A549 (cell line): ENCODE measurements at regions not wholly inside any gene's neighbourhood (a gene's known extent, or its start where the extent isn't known, plus 50 kb on each side); places are given as distances from the start of the nearest gene placed in this dataset.

ENCODE experiments used
- ATAC-seq, 2 experiments: fragments of 200-7000 bp in 1 of 2; fragments of >200 bp in 1 of 2; cut with Nextera tagmentation in 1 of 2; cut with Tn5 transposase in 1 of 2; 3 replicates each; pipeline versions ENCODE4 v1.8.0 to v1.9.1; 2018 to 2020; ENCODE audit warnings: mild to moderate bottlenecking in 1 of 2, moderate library complexity in 1 of 2
- CTCF ChIA-PET: fragments of 300-600 bp; sonication (Branson Sonifier 250); formaldehyde crosslinking; extraction: SDS; loops from one replicate; lab custom pipeline; 2021; ENCODE audit warnings: antibody characterized with exemption, inconsistent platforms; lab: Yijun Ruan, JAX
- POLR2A ChIA-PET: fragments of 350-600 bp; formaldehyde crosslinking; extraction: SDS; loops from one replicate; lab custom pipeline; 2021; ENCODE audit warnings: antibody characterized with exemption, inconsistent platforms; lab: Yijun Ruan, JAX
- DNase-seq, 2 experiments: peaks; one replicate each; pipeline versions ENCODE4 v3.0.0 to v3.0.0-alpha.2; 2011 to 2016; ENCODE audit warnings: low read depth in 1 of 2, low spot score in 1 of 2
- FAIRE-seq: peaks from 2 replicates; lab custom pipeline; 2011; peaks lifted over from hg19 to GRCh38; lab: Jason Lieb, UNC
- H3K27ac ChIP-seq, 2 experiments: fragments of >200 bp; sonication (Bioruptor Twin); formaldehyde crosslinking; 3 replicates each; pipeline ENCODE4 v1.5.1; 2016 to 2017
- H3K4me1 ChIP-seq: fragments of >200 bp; sonication (Bioruptor Twin); formaldehyde crosslinking; 3 replicates; pipeline ENCODE4 v1.6.1; 2016
- H3K4me2 ChIP-seq: fragments of >200 bp; sonication (Bioruptor Twin); formaldehyde crosslinking; 3 replicates; pipeline ENCODE4 v1.6.1; 2016
- H3K4me3 ChIP-seq: fragments of >200 bp; sonication (Bioruptor Twin); formaldehyde crosslinking; 3 replicates; pipeline ENCODE4 v1.5.1; 2016
- H3K9me3 ChIP-seq: fragments of >200 bp; sonication (Bioruptor Twin); formaldehyde crosslinking; 3 replicates; pipeline ENCODE4 v1.6.1; 2016
- ATOH8 ChIP-seq: fragments of 250-450 bp; sonication (Bioruptor Pico); IDR thresholded peaks from 2 replicates; pipeline ENCODE4 v1.5.0; 2020; ENCODE audit warnings: low read depth, mild to moderate bottlenecking, moderate library complexity
- CBX2 ChIP-seq: fragments of 200-600 bp; sonication (generic); IDR thresholded peaks from 2 replicates; pipeline ENCODE4 v1.6.1; 2016; ENCODE audit warnings: low read depth, mild to moderate bottlenecking, borderline replicate concordance
- CHD4 ChIP-seq: fragments of 200-600 bp; sonication (generic); IDR thresholded peaks from 2 replicates; pipeline ENCODE4 v1.6.1; 2016; ENCODE audit warnings: antibody characterized with exemption, mild to moderate bottlenecking, borderline replicate concordance
- CTCF ChIP-seq: fragments of >200 bp; sonication (Bioruptor Twin); formaldehyde crosslinking; IDR thresholded peaks from 3 replicates; pipeline ENCODE4 v1.5.1; 2016
- E2F6 ChIP-seq: IDR thresholded peaks from 2 replicates; pipeline ENCODE4 v1.6.1; 2012; ENCODE audit warnings: low read depth, borderline replicate concordance
- ELK1 ChIP-seq: fragments of 150-350 bp; IDR thresholded peaks from 2 replicates; pipeline ENCODE4 v1.6.1; 2014; ENCODE audit warnings: low read depth, mild to moderate bottlenecking, low read length
- EP300 ChIP-seq, 2 experiments: fragments of >200 bp; sonication (Bioruptor Twin); formaldehyde crosslinking; IDR thresholded peaks; 2 replicates in 1 of 2; 3 replicates in 1 of 2; pipeline ENCODE4 v1.6.1; 2016 to 2017
- FOXS1 ChIP-seq: fragments of 250-450 bp; sonication (Bioruptor Pico); IDR thresholded peaks from 2 replicates; pipeline ENCODE4 v1.5.0; 2020; ENCODE audit warnings: mild to moderate bottlenecking, moderate library complexity
- HDAC2 ChIP-seq: fragments of 200-600 bp; sonication (generic); IDR thresholded peaks from 2 replicates; pipeline ENCODE4 v1.6.1; 2016
- HMGXB4 ChIP-seq: fragments of 250-450 bp; sonication (Bioruptor Pico); IDR thresholded peaks from 2 replicates; pipeline ENCODE4 v1.5.0; 2021; ENCODE audit warnings: mild to moderate bottlenecking, moderate library complexity, borderline replicate concordance
- HOXB13 ChIP-seq: fragments of 250-450 bp; sonication (Bioruptor Pico); IDR thresholded peaks from 2 replicates; pipeline ENCODE4 v1.5.0; 2020; ENCODE audit warnings: low read depth, mild to moderate bottlenecking, moderate library complexity
- HOXB5 ChIP-seq: fragments of 250-450 bp; sonication (Bioruptor Pico); IDR thresholded peaks from 2 replicates; pipeline ENCODE4 v1.5.0; 2020; ENCODE audit warnings: mild to moderate bottlenecking, moderate library complexity
- JUN ChIP-seq, 2 experiments: fragments of >200 bp; sonication (Bioruptor Twin); formaldehyde crosslinking; IDR thresholded peaks; 2 replicates in 1 of 2; 3 replicates in 1 of 2; pipeline ENCODE4 v1.6.1; 2016 to 2017
- KDM1A ChIP-seq: fragments of 200-600 bp; sonication (generic); IDR thresholded peaks from 2 replicates; pipeline ENCODE4 v1.6.1; 2016; ENCODE audit warnings: low read depth, mild to moderate bottlenecking
- MAZ ChIP-seq: fragments of 150-350 bp; IDR thresholded peaks from 2 replicates; pipeline ENCODE4 v1.6.1; 2014; ENCODE audit warnings: antibody characterized with exemption, low read depth, low read length, borderline replicate concordance
- NFE2L2 ChIP-seq: fragments of 150-350 bp; conservative IDR thresholded peaks from 2 replicates; pipeline ENCODE4 v1.6.1; 2014; ENCODE audit warnings: low read length
- NPAS2 ChIP-seq: fragments of 250-450 bp; sonication (Bioruptor Pico); IDR thresholded peaks from 2 replicates; pipeline ENCODE4 v1.8.0; 2022; ENCODE audit warnings: mild to moderate bottlenecking, moderate library complexity, borderline replicate concordance
- NR3C1 ChIP-seq: fragments of >200 bp; sonication (Bioruptor Twin); formaldehyde crosslinking; IDR thresholded peaks from 3 replicates; pipeline ENCODE4 v1.6.1; 2017
- PHF8 ChIP-seq: fragments of 200-600 bp; sonication (generic); IDR thresholded peaks from 2 replicates; pipeline ENCODE4 v1.6.1; 2016; ENCODE audit warnings: low read depth, mild to moderate bottlenecking, antibody characterized with exemption, moderate library complexity, borderline replicate concordance
- POLR2A ChIP-seq: IDR thresholded peaks from 2 replicates; pipeline ENCODE4 v1.6.1; 2012; ENCODE audit warnings: mild to moderate bottlenecking, low read length
- RARB ChIP-seq: fragments of 250-450 bp; sonication (Bioruptor Pico); IDR thresholded peaks from 2 replicates; pipeline ENCODE4 v1.8.0; 2021; ENCODE audit warnings: mild to moderate bottlenecking, moderate library complexity
- RNF2 ChIP-seq: fragments of 200-600 bp; sonication (generic); IDR thresholded peaks from 2 replicates; pipeline ENCODE4 v1.6.1; 2016; ENCODE audit warnings: low read depth, mild to moderate bottlenecking, antibody characterized with exemption, moderate library complexity, borderline replicate concordance
- TFCP2L1 ChIP-seq: fragments of 250-450 bp; sonication (Bioruptor Pico); IDR thresholded peaks from 2 replicates; pipeline ENCODE4 v1.5.0; 2021; ENCODE audit warnings: mild to moderate bottlenecking
- TP53 ChIP-seq: fragments of 250-450 bp; sonication (Bioruptor Pico); IDR thresholded peaks from 2 replicates; pipeline ENCODE4 v1.5.0; 2021; ENCODE audit warnings: mild to moderate bottlenecking, moderate library complexity
- USF2 ChIP-seq: fragments of 450-650 bp; IDR thresholded peaks from 2 replicates; pipeline ENCODE4 v1.6.1; 2014; ENCODE audit warnings: antibody characterized with exemption
- ZC3H11A ChIP-seq: fragments of 450-650 bp; IDR thresholded peaks from 2 replicates; pipeline ENCODE4 v1.6.1; 2014; ENCODE audit warnings: antibody characterized with exemption, mild to moderate bottlenecking
- ZNF302 ChIP-seq: fragments of 250-450 bp; sonication (Bioruptor Pico); IDR thresholded peaks from 2 replicates; pipeline ENCODE4 v1.9.0; 2021; ENCODE audit warnings: inconsistent platforms, mild to moderate bottlenecking, moderate library complexity
- WGBS: methylation state at CpG from one replicate; pipeline ENCODE4 v1.1.6; 2017; ENCODE audit errors: missing lambda C conversion rate; 5-methylcytosine and 5-hydroxymethylcytosine counted together

- no peak for FAIRE-seq
- DNase-seq: no peak
- H3K4me2 ChIP-seq: no peak overlapping the region
- TF ChIP-seq HMGXB4 (CRISPR knock-in tag) (no peak), NR3C1 (no peak), CHD4 (no peak), RNF2 (no peak), FOXS1 (no peak), EP300 (IDR thresholded peaks at IDR 0.05) (no peak), MAZ (no peak), PHF8 (no peak), HOXB13 (CRISPR knock-in tag) (no peak), HDAC2 (no peak), POLR2A (no peak), KDM1A (no peak), CTCF (no peak), USF2 (no peak), ZC3H11A (no peak), CBX2 (no peak), TP53 (CRISPR knock-in tag) (no peak), HOXB5 (no peak)
- WGBS: 40% methylated on average over 7 of the region's 7 CpGs
- POLR2A ChIA-PET: no interaction called here
- no peak overlapping the region for H3K27ac ChIP-seq
- no peak overlapping the region for H3K4me3 ChIP-seq
- CTCF ChIA-PET: no interaction called here
- ATAC-seq: no peak
- H3K9me3 ChIP-seq: no peaks in the 10 kb centered on the region
- no peaks in the 10 kb centered on the region for H3K4me1 ChIP-seq
These were observed 548.6 kb upstream of the RAB6C start for GRCh38 chr2:129430911-129431310.

- Histone ChIP-seq H3K27ac (no peak overlapping the region), H3K4me3 (no peak overlapping the region), H3K9me3 (no peaks in the 10 kb centered on the region), H3K4me2 (no peak overlapping the region), H3K4me1 (no peaks in the 10 kb centered on the region)
- no peak for FAIRE-seq
- DNase-seq: no peak
- ChIA-PET CTCF (no interaction called here), POLR2A (no interaction called here)
- 0% methylated on average over 6 of the region's 7 CpGs for WGBS
- no peak for ATAC-seq
- TF ChIP-seq ZNF302 (CRISPR knock-in tag) (no peak), ELK1 (no peak), ATOH8 (CRISPR knock-in tag) (no peak), HMGXB4 (CRISPR knock-in tag) (no peak), NPAS2 (CRISPR knock-in tag) (no peak), RARB (CRISPR knock-in tag) (no peak), JUN (IDR thresholded peaks at IDR 0.05) (no peak), NFE2L2 (no peak), TFCP2L1 (CRISPR knock-in tag) (no peak), CBX2 (no peak), E2F6 (no peak), HOXB5 (no peak)
These were observed 547.6 kb upstream of the RAB6C start for GRCh38 chr2:129431881-129432280.
